Psoas muscle (tissue), 7 donors: ENCODE measurements at regions not wholly inside any gene's neighbourhood (a gene's known extent, or its start where the extent isn't known, plus 50 kb on each side); places are given as distances from the start of the nearest gene placed in this dataset.

ENCODE experiments used
- ATAC-seq, 4 donors: fragments of 200-7000 bp; cut with Tn5 transposase; one replicate each; pipeline ENCODE4 v1.9.1; 2020; ENCODE audit warnings: moderate library complexity in 3 of 4, mild to moderate bottlenecking in 2 of 4
- DNase-seq, 2 donors: peaks; one replicate each; pipeline ENCODE4 v3.0.0-alpha.2; 2020
- H3K27ac ChIP-seq: fragments of 200-600 bp; one replicate; pipeline ENCODE4 v1.8.0; 2022
- H3K27me3 ChIP-seq, 3 donors: fragments of 200-600 bp in 1 of 3; one replicate each; pipeline versions ENCODE4 v1.6.1 to v1.8.0; 2013 to 2022; ENCODE audit warnings: low read length in 2 of 3, mild to moderate bottlenecking in 2 of 3, moderate library complexity in 1 of 3; ENCODE audit not compliant: insufficient read depth in 3 of 3
- H3K36me3 ChIP-seq, 2 donors: fragments of 200-600 bp in 1 of 2; one replicate each; pipeline versions ENCODE4 v1.6.1 to v1.8.0; 2013 to 2022; ENCODE audit warnings: low read depth in 1 of 2, mild to moderate bottlenecking in 1 of 2, moderate library complexity in 1 of 2; ENCODE audit not compliant: insufficient read depth in 1 of 2
- H3K4me1 ChIP-seq: fragments of 200-600 bp; one replicate; pipeline ENCODE4 v1.8.0; 2022
- H3K4me3 ChIP-seq: fragments of 200-600 bp; one replicate; pipeline ENCODE4 v1.8.0; 2022; ENCODE audit warnings: mild to moderate bottlenecking
- H3K9me3 ChIP-seq: fragments of 200-600 bp; one replicate; pipeline ENCODE4 v1.8.0; 2022
- WGBS, 3 donors: extraction: QIAGEN DNeasy Blood & Tissue Kit; methylation state at CpG; one replicate each; pipeline versions ENCODE4 v1.1.6 to v1.1.7; 2013; 5-methylcytosine and 5-hydroxymethylcytosine counted together
- intact Hi-C, 2 donors: fragments of 100-400 bp; cut with DNase I; formaldehyde crosslinking; loops; one replicate each; pipeline versions ENCODE4 v1.11.0 to v1.14.2; 2022
- TF ChIP-seq, protein P1 (sequence below): fragments of 200-600 bp; IDR thresholded peaks from one replicate; pipeline ENCODE4 v1.8.0; 2022; ENCODE audit warnings: antibody characterized with exemption
- donor health status: healthy with polysubstance abuse.
- donor health status: DM: no; HTN: no; CAD: no; lungs with moderate emphysema.
- donor health status: Bipolar disorder and iron deficiency.
- donor health status: healthy.
- donor health status: DM: yes; HTN: yes; CAD: no.
- donor health status: DM: no; HTN: no; CAD: no.
- donor health status: DM: yes; HTN: yes; CAD: no.

DNA sequence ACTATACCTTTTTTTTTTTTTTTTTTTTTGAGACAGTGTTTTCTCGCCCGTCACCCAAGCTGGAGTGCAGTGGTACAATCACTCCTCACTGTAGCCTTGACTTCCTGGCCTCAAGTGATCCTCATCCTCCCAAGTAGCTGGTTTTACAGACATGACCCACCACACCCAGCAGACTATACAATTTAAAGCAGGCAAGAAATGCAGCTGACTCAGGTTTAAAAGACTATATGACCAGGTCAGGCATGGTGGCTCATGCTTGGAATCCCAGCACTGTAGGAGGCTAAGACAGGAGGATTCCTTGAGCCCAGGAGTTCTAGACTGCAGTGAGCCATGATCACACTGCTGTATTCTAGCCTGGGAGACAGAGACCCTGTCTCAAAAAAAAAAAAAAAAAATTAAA, 89.5 kb upstream of the AUTS2 start:
- no peaks in the 10 kb centered on the region for H3K9me3 ChIP-seq
- WGBS, 3 donors: 94 to 100% (median 100%) methylated on average over 2 of the region's 2 CpGs
- intact Hi-C loops: no loop called here
- no peak overlapping the region for H3K27ac ChIP-seq
- no peak for ATAC-seq
- no peaks in the 10 kb centered on the region for H3K4me1 ChIP-seq
- no peak for DNase-seq
- TF ChIP-seq, protein P1, sequence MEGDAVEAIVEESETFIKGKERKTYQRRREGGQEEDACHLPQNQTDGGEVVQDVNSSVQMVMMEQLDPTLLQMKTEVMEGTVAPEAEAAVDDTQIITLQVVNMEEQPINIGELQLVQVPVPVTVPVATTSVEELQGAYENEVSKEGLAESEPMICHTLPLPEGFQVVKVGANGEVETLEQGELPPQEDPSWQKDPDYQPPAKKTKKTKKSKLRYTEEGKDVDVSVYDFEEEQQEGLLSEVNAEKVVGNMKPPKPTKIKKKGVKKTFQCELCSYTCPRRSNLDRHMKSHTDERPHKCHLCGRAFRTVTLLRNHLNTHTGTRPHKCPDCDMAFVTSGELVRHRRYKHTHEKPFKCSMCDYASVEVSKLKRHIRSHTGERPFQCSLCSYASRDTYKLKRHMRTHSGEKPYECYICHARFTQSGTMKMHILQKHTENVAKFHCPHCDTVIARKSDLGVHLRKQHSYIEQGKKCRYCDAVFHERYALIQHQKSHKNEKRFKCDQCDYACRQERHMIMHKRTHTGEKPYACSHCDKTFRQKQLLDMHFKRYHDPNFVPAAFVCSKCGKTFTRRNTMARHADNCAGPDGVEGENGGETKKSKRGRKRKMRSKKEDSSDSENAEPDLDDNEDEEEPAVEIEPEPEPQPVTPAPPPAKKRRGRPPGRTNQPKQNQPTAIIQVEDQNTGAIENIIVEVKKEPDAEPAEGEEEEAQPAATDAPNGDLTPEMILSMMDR: no peak
- no peaks in the 10 kb centered on the region for H3K36me3 ChIP-seq
- no peaks in the 10 kb centered on the region for H3K27me3 ChIP-seq
- H3K4me3 ChIP-seq: no peak overlapping the region

DNA sequence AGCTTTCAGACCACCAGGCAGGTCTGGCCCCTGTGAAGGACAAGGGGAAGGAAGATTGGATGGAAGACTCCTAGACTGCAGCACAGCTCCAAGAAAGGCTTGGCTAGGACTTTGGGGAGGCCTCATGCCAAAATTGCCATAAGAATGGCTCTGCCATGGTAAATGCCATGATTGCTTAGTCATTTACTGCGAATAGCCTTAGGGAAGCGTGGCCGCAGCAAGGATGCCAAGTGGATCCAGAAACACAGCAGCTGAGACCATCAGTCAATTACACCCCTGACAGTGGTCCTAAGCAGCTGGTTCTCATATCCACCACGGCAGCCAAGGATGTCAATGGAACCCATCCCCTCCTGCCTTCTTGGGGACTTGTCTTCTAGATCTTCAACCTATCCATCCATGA, 88.2 kb upstream of the AUTS2 start:
- Histone ChIP-seq H3K27ac (no peak overlapping the region), H3K36me3 (no peaks in the 10 kb centered on the region), H3K4me3 (no peak overlapping the region), H3K4me1 (no peaks in the 10 kb centered on the region), H3K27me3 (no peaks in the 10 kb centered on the region), H3K9me3 (no peaks in the 10 kb centered on the region)
- DNase-seq (no peak), ATAC-seq (peak; percentile 47 to 82 (median 70))
- intact Hi-C loops: no loop called here
- WGBS, 3 donors: 27 to 39% (median 27%) methylated on average over 4 of the region's 4 CpGs
- TF ChIP-seq, protein P1: no peak

DNA sequence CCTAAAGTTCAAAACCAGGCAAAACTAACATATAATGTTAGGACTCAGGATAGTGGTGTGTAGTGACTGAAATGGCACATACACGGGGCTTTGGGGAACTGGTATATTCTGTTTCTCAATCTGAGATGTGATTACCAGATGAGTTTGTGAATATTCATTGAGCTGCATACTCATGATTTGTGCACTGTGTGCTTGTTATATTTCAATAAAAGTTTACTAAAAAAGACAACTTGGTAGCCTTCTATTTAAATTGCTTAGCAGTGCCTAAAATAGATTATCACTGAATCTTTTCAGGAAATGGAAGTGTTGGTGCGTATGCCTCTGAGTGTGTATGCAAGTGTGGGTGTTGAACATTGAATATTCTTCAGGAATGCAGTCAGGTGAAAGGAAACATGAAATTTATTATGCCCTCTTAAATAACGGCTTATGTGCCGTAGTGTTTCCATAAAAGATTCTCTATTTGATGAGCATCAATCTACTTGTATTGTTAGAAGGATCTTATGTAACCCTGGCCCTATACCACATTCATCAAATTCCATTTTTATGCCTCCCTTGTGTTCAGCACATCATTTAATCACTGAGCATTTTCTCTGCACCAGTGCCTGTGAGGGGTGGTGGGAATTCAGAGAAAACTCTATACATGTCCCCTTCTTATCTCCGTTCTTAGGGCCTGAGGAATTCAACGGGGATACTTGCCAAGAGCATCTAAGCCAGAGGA, 82.6 kb upstream of the AUTS2 start:
- Histone ChIP-seq H3K4me3 (no peak overlapping the region), H3K4me1 (peaks cover 4% of the 10 kb centered on the region), H3K27ac (no peak overlapping the region)

DNA sequence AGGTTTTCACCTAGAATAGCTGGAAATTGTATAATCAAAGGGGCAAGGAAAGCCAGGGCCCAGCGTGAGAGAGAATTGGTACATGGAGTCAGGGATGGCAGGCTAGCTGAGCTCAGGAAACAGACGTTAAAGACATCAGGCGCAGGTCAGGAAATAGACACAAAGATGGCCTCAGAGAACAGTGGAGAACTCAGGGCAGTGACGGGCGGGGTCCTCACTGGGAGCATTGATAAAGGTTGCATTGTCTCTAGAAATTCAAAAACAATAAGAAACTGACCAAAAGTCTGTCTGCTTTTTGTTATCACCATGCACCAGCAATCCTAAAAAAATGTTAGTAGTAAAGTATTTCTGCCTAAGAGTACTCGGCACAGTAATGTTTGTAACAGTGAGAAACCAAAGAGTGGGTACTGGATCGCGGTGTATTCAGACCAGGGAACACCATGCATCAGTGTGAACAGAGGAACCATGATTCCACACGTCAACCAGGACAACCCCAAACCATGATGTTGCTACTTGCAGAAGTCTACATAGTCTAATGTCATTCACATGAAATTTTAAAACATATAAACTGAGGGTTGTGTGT, 81.9 kb upstream of the AUTS2 start:
- H3K27me3 ChIP-seq: no peaks in the 10 kb centered on the region
- ATAC-seq (no peak), DNase-seq (no peak)
- 79 to 87% (median 84%) methylated on average over 9 of the region's 9 CpGs for WGBS, 3 donors
- H3K27ac ChIP-seq: no peak overlapping the region
- H3K4me3 ChIP-seq: no peak overlapping the region
- H3K36me3 ChIP-seq: no peaks in the 10 kb centered on the region
- intact Hi-C loops: loop anchor here in 1 of 2 donors (5.0 kb wide), 1 partner anchor 81 kb away; the partner anchor contains the start of gene AUTS2
- TF ChIP-seq, protein P1: no peak
- H3K9me3 ChIP-seq: no peaks in the 10 kb centered on the region
- peaks cover 4% of the 10 kb centered on the region for H3K4me1 ChIP-seq

More for the DNA sequence above, 82.6 kb upstream of the AUTS2 start:
- H3K9me3 ChIP-seq: no peaks in the 10 kb centered on the region
- H3K36me3 ChIP-seq: no peaks in the 10 kb centered on the region
- no peak for DNase-seq
- TF ChIP-seq, protein P1: no peak
- 72 to 74% (median 73%) methylated on average over 6 of the region's 6 CpGs for WGBS, 3 donors
- H3K27me3 ChIP-seq: no peaks in the 10 kb centered on the region
- no peak for ATAC-seq
- intact Hi-C loops: loop anchor here in 1 of 2 donors (5.0 kb wide), 1 partner anchor 82 kb away; the partner anchor contains the start of gene AUTS2
